ENCODE measurements at regions not wholly inside any gene's neighbourhood (a gene's known extent, or its start where the extent isn't known, plus 50 kb on each side); places are given as distances from the start of the nearest gene placed in this dataset.

GRCh38 chr3:30241721-30242120 lies 364.7 kb upstream of the TGFBR2 start:
- TF ChIP-seq CTCF (conservative IDR thresholded peaks at IDR 0.05 in 1 of 2, IDR thresholded peaks at IDR 0.05 in 1 of 2; ENCODE audit: low read depth in 1 of 2, low read length in 2 of 2) (no peak), EZH2 (IDR thresholded peaks at IDR 0.05; ENCODE audit: low read length, missing control alignments) (no peak)

All from fibroblast of lung (primary cell).